Naive thymus-derived CD4-positive, alpha-beta T cell (primary cell): ENCODE measurements at regions not wholly inside any gene's neighbourhood (a gene's known extent, or its start where the extent isn't known, plus 50 kb on each side); places are given as distances from the start of the nearest gene placed in this dataset.

ENCODE experiments used
- ATAC-seq: fragments of 150-1000 bp; cut with Tn5 transposase; 2 replicates; pipeline ENCODE4 v1.10.0; 2021; ENCODE audit warnings: mild to moderate bottlenecking, moderate library complexity
- CTCF ChIA-PET: fragments of 350-600 bp; sonication (Branson Sonifier 250); formaldehyde crosslinking; loops from one replicate; lab custom pipeline; 2021; ENCODE audit warnings: antibody characterized with exemption; lab: Charles Lee
- POLR2A ChIA-PET: fragments of 350-600 bp; sonication (Branson Sonifier 250); formaldehyde crosslinking; loops from one replicate; lab custom pipeline; 2021; ENCODE audit warnings: antibody characterized with exemption, inconsistent platforms; lab: Charles Lee
- DNase-seq, 9 donors: peaks; one replicate each; pipeline versions ENCODE4 v3.0.0 to v3.0.0-alpha.2; 2020 to 2022; ENCODE audit warnings: mixed read lengths in 1 of 9
- H3K27ac ChIP-seq: one replicate; pipeline ENCODE4 v1.7.0; 2013; ENCODE audit warnings: mild to moderate bottlenecking, low read depth, low read length, moderate library complexity
- H3K27me3 ChIP-seq, 2 donors: one replicate each; pipeline ENCODE4 v1.7.0; 2013; ENCODE audit warnings: low read length in 2 of 2, mild to moderate bottlenecking in 2 of 2, moderate library complexity in 2 of 2; ENCODE audit not compliant: control insufficient read depth in 2 of 2, insufficient read depth in 2 of 2
- H3K36me3 ChIP-seq, 3 experiments: 1 replicate in 2 of 3; 2 replicates in 1 of 3; pipeline ENCODE4 v1.7.0; 2013; ENCODE audit warnings: low read length in 3 of 3, mild to moderate bottlenecking in 3 of 3, moderate library complexity in 1 of 3; ENCODE audit not compliant: insufficient read depth in 3 of 3, control insufficient read depth in 2 of 3
- H3K4me1 ChIP-seq, 2 donors: one replicate each; pipeline ENCODE4 v1.7.0; 2013; ENCODE audit warnings: low read length in 2 of 2, mild to moderate bottlenecking in 2 of 2, moderate library complexity in 1 of 2; ENCODE audit not compliant: control insufficient read depth in 2 of 2, insufficient read depth in 2 of 2
- H3K4me3 ChIP-seq: 2 replicates; pipeline ENCODE4 v1.7.0; 2013; ENCODE audit warnings: mild to moderate bottlenecking, low read length
- H3K9me3 ChIP-seq, 3 experiments: 1 replicate in 2 of 3; 2 replicates in 1 of 3; pipeline ENCODE4 v1.7.0; 2013; ENCODE audit warnings: low read length in 3 of 3; ENCODE audit not compliant: control insufficient read depth in 2 of 3
- H3K27ac Mint-ChIP-seq, 9 donors: one replicate each; pipeline ENCODE4 v1.8.0; 2020 to 2022; ENCODE audit warnings: mixed read lengths in 9 of 9, mild to moderate bottlenecking in 8 of 9, moderate library complexity in 5 of 9, inconsistent platforms in 2 of 9
- H3K27me3 Mint-ChIP-seq, 5 donors: one replicate each; pipeline ENCODE4 v1.8.0; 2021 to 2022; ENCODE audit warnings: mixed read lengths in 5 of 5, mild to moderate bottlenecking in 1 of 5
- H3K36me3 Mint-ChIP-seq, 5 donors: one replicate each; pipeline ENCODE4 v1.8.0; 2020 to 2022; ENCODE audit warnings: mixed read lengths in 5 of 5, mild to moderate bottlenecking in 3 of 5, inconsistent platforms in 1 of 5
- H3K4me1 Mint-ChIP-seq, 7 donors: one replicate each; pipeline ENCODE4 v1.8.0; 2020 to 2022; ENCODE audit warnings: mixed read lengths in 7 of 7, mild to moderate bottlenecking in 3 of 7, inconsistent platforms in 1 of 7
- H3K4me3 Mint-ChIP-seq, 10 donors: one replicate each; pipeline ENCODE4 v1.8.0; 2020 to 2022; ENCODE audit warnings: mild to moderate bottlenecking in 10 of 10, mixed read lengths in 10 of 10, moderate library complexity in 6 of 10, inconsistent platforms in 2 of 10
- H3K9me3 Mint-ChIP-seq, 11 donors: one replicate each; pipeline ENCODE4 v1.8.0; 2020 to 2022; ENCODE audit warnings: mixed read lengths in 11 of 11, mild to moderate bottlenecking in 4 of 11, inconsistent platforms in 1 of 11, moderate library complexity in 1 of 11
- intact Hi-C, 2 donors: fragments of 100-400 bp; cut with micrococcal nuclease; formaldehyde crosslinking; loops; one replicate each; pipeline ENCODE4 v1.15.1; 2023

GRCh38 chr19:29318581-29318980 lies 105.6 kb upstream of the UQCRFS1 start:
- no peak overlapping the region for H3K27ac Mint-ChIP-seq

GRCh38 chr19:29320086-29320485 lies 107.1 kb upstream of the UQCRFS1 start:
- Histone ChIP-seq H3K27me3 (no peaks in the 10 kb centered on the region), H3K9me3 (no peaks in the 10 kb centered on the region), H3K4me3 (no peak overlapping the region), H3K36me3 (no peaks in the 10 kb centered on the region), H3K27ac (no peak overlapping the region), H3K4me1 (no peaks in the 10 kb centered on the region)
- POLR2A ChIA-PET, result no interaction called here
- CTCF ChIA-PET, result no interaction called here
- peaks cover 1 to 33% (median 16%) of the 10 kb centered on the region in 5 donors for H3K27me3 Mint-ChIP-seq
- H3K4me3 Mint-ChIP-seq, result no peak overlapping the region
- H3K36me3 Mint-ChIP-seq, result no peaks in the 10 kb centered on the region
- no peaks in the 10 kb centered on the region for H3K4me1 Mint-ChIP-seq
- DNase-seq (no peak), ATAC-seq (no peak)
- peaks cover 0 to 5% (median 0%) of the 10 kb centered on the region in 11 donors for H3K9me3 Mint-ChIP-seq
- intact Hi-C loops, result no loop called here
- no peak overlapping the region for H3K27ac Mint-ChIP-seq

More at GRCh38 chr19:29318581-29318980, 105.6 kb upstream of the UQCRFS1 start:
- Histone ChIP-seq H3K27me3 (no peaks in the 10 kb centered on the region), H3K9me3 (no peaks in the 10 kb centered on the region), H3K27ac (no peak overlapping the region), H3K36me3 (no peaks in the 10 kb centered on the region), H3K4me1 (no peaks in the 10 kb centered on the region), H3K4me3 (no peak overlapping the region)
- no peak overlapping the region for H3K4me3 Mint-ChIP-seq
- intact Hi-C loops, result no loop called here
- no peak for DNase-seq
- peaks cover 0 to 45% (median 28%) of the 10 kb centered on the region in 5 donors for H3K27me3 Mint-ChIP-seq
- peaks cover 0 to 5% (median 0%) of the 10 kb centered on the region in 11 donors for H3K9me3 Mint-ChIP-seq
- ChIA-PET CTCF (no interaction called here), POLR2A (no interaction called here)
- no peaks in the 10 kb centered on the region for H3K36me3 Mint-ChIP-seq
- no peak for ATAC-seq
- H3K4me1 Mint-ChIP-seq, result no peaks in the 10 kb centered on the region

GRCh38 chr19:29320618-29321017 lies 107.7 kb upstream of the UQCRFS1 start:
- CTCF ChIA-PET, result no interaction called here
- no peak for ATAC-seq
- peaks cover 0 to 28% (median 13%) of the 10 kb centered on the region in 5 donors for H3K27me3 Mint-ChIP-seq
- intact Hi-C loops, result no loop called here
- no peak overlapping the region for H3K4me3 Mint-ChIP-seq
- H3K9me3 Mint-ChIP-seq, result peaks cover 0 to 2% (median 0%) of the 10 kb centered on the region in 11 donors
- no peaks in the 10 kb centered on the region for H3K36me3 Mint-ChIP-seq
- H3K27me3 ChIP-seq, result no peaks in the 10 kb centered on the region
- POLR2A ChIA-PET, result no interaction called here
- DNase-seq, result no peak
- H3K4me3 ChIP-seq, result no peak overlapping the region
- H3K36me3 ChIP-seq, result no peaks in the 10 kb centered on the region
- H3K9me3 ChIP-seq, result no peaks in the 10 kb centered on the region
- H3K4me1 Mint-ChIP-seq, result no peaks in the 10 kb centered on the region
- H3K27ac Mint-ChIP-seq, result no peak overlapping the region
- no peaks in the 10 kb centered on the region for H3K4me1 ChIP-seq
- no peak overlapping the region for H3K27ac ChIP-seq

GRCh38 chr19:29321116-29321515 lies 108.2 kb upstream of the UQCRFS1 start:
- no peaks in the 10 kb centered on the region for H3K27me3 ChIP-seq
- H3K9me3 Mint-ChIP-seq, result peaks cover 0 to 2% (median 0%) of the 10 kb centered on the region in 11 donors
- H3K27me3 Mint-ChIP-seq, result peaks cover 0 to 26% (median 10%) of the 10 kb centered on the region in 5 donors
- H3K27ac Mint-ChIP-seq, result no peak overlapping the region
- H3K36me3 ChIP-seq, result no peaks in the 10 kb centered on the region
- H3K36me3 Mint-ChIP-seq, result no peaks in the 10 kb centered on the region
- H3K27ac ChIP-seq, result no peak overlapping the region
- POLR2A ChIA-PET, result no interaction called here
- DNase-seq (no peak), ATAC-seq (no peak)
- no peak overlapping the region for H3K4me3 ChIP-seq
- H3K9me3 ChIP-seq, result no peaks in the 10 kb centered on the region
- intact Hi-C loops, result no loop called here
- no peaks in the 10 kb centered on the region for H3K4me1 ChIP-seq
- CTCF ChIA-PET, result no interaction called here
- no peak overlapping the region for H3K4me3 Mint-ChIP-seq
- no peaks in the 10 kb centered on the region for H3K4me1 Mint-ChIP-seq

- ATAC-seq, result no peak
Measured at GRCh38 chr19:29323021-29323430, 110.1 kb upstream of the UQCRFS1 start.

GRCh38 chr19:29323440-29324290 lies 110.7 kb upstream of the UQCRFS1 start:
- ATAC-seq (no peak), DNase-seq (no peak)
- CTCF ChIA-PET, result interaction anchor here (0.7 kb wide), 1 partner anchor 977 kb away, joined by 4 read pairs; no protein-coding TSS in a partner anchor
- Histone ChIP-seq H3K4me1 (no peaks in the 10 kb centered on the region), H3K27me3 (no peaks in the 10 kb centered on the region), H3K36me3 (no peaks in the 10 kb centered on the region), H3K9me3 (no peaks in the 10 kb centered on the region), H3K4me3 (no peak overlapping the region), H3K27ac (no peak overlapping the region)
- Mint-ChIP-seq H3K27me3 (peaks cover 0 to 23% (median 14%) of the 10 kb centered on the region in 5 donors), H3K9me3 (peaks cover 0 to 15% (median 7%) of the 10 kb centered on the region in 11 donors), H3K4me3 (no peak overlapping the region), H3K36me3 (peaks cover 0 to 9% (median 0%) of the 10 kb centered on the region in 5 donors), H3K27ac (no peak overlapping the region), H3K4me1 (no peaks in the 10 kb centered on the region)
- intact Hi-C loops, result no loop called here
- POLR2A ChIA-PET, result no interaction called here

More at GRCh38 chr19:29323021-29323430, 110.1 kb upstream of the UQCRFS1 start:
- Mint-ChIP-seq H3K27ac (no peak overlapping the region), H3K36me3 (peaks cover 0 to 3% (median 0%) of the 10 kb centered on the region in 5 donors), H3K27me3 (peaks cover 0 to 20% (median 14%) of the 10 kb centered on the region in 5 donors), H3K4me3 (no peak overlapping the region), H3K9me3 (peaks cover 0 to 9% (median 2%) of the 10 kb centered on the region in 11 donors), H3K4me1 (no peaks in the 10 kb centered on the region)
- Histone ChIP-seq H3K4me3 (no peak overlapping the region), H3K9me3 (no peaks in the 10 kb centered on the region), H3K27ac (no peak overlapping the region), H3K4me1 (no peaks in the 10 kb centered on the region), H3K36me3 (no peaks in the 10 kb centered on the region), H3K27me3 (no peaks in the 10 kb centered on the region)
- ChIA-PET POLR2A (no interaction called here), CTCF (interaction anchor here (0.7 kb wide), 1 partner anchor 978 kb away, joined by 4 read pairs; no protein-coding TSS in a partner anchor)
- no peak for DNase-seq
- intact Hi-C loops, result no loop called here
